ENCODE measurements at regions not wholly inside any gene's neighbourhood (a gene's known extent, or its start where the extent isn't known, plus 50 kb on each side); places are given as distances from the start of the nearest gene placed in this dataset.
A peak's percentile ranks its signal among the peaks of the same experiment; 100 is the strongest.

- H3K4me2 ChIP-seq (ENCODE audit: low read depth, low read length, poor library complexity, severe bottlenecking): no peak overlapping the region
- no peaks in the 10 kb centered on the region for H3K36me3 ChIP-seq (ENCODE audit: insufficient read depth, low read length)
- no peaks in the 10 kb centered on the region for H3K9me2 ChIP-seq (replicated peaks; ENCODE audit: low read depth, low read length)
- H3K4me1 ChIP-seq (ENCODE audit: insufficient read depth, low read length, poor library complexity, severe bottlenecking): no peaks in the 10 kb centered on the region
- H3K27me3 ChIP-seq (ENCODE audit: insufficient read depth, low read length, poor library complexity, severe bottlenecking): no peaks in the 10 kb centered on the region
- no peak overlapping the region for H2AFZ ChIP-seq (ENCODE audit: low read length)
- no peaks in the 10 kb centered on the region for H3K9me3 ChIP-seq (ENCODE audit: insufficient read depth, low read depth, low read length)
- H4K20me1 ChIP-seq (ENCODE audit: insufficient read depth, low read length, poor library complexity, severe bottlenecking): no peaks in the 10 kb centered on the region
- H3K9ac ChIP-seq (ENCODE audit: low read depth, low read length, poor library complexity, severe bottlenecking): no peak overlapping the region
- TF ChIP-seq CTCF (conservative IDR thresholded peaks at IDR 0.05; ENCODE audit: low read length) (no peak), EZH2phosphoT487 (IDR thresholded peaks at IDR 0.05; ENCODE audit: borderline replicate concordance) (no peak)
- no peaks in the 10 kb centered on the region for H3F3A ChIP-seq (ENCODE audit: low read depth)
- no peaks in the 10 kb centered on the region for H3K79me2 ChIP-seq (ENCODE audit: insufficient read depth, low read length)
- H3K4me3 ChIP-seq (ENCODE audit: low read length, poor library complexity, severe bottlenecking): no peak overlapping the region
Observed at GRCh38 chr12:107400686-107401447, 284.7 kb upstream of the PWP1 start.

DNA sequence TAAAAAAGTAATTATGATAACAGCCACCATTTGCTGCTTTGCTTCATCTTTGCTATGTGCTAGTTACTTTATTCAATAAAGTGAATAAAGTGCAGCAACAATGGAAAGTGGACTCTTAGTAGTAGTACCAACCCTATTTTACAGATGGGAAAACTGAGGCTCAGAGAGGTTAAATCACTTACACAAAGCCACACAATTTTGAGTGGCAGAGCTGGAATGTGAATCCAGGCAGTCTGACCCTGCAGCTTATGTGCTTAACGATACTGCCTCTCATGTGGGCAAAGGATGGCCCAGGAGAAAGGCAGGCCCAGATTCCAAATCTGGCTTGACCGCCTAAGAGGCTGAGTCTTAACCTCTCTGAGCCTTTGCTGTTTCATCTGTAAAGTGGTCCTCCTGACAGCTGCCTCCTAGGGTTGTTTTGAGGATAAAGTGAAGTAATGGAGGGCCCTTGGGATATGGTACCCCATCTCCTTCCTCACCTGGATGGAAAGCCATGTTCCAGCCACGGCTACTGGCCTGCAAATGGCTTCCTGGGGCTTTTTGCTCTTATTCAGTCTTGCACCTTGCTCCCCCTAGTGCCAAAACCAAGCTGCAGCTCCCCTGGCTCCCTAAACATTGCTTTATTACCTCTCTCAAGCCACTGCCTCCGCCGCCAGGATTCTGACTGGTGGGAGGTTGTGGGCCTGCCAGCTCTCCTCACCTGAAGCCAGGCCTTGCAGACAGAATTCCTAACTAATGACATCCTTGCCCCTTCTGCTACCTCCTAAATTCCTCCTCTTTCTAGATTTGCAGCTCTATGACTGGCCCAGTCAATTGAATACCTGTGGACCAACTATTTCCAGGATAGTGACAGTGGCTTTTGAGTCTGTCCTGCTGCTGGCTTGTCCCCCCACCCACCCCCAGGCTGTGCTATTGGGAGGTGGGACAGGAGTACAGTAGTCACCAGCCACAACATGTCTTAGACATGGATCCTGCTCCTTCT is 283.3 kb upstream of the PWP1 start:
- Histone ChIP-seq H3F3A (ENCODE audit: low read depth) (no peaks in the 10 kb centered on the region), H3K9me3 (ENCODE audit: insufficient read depth, low read depth, low read length) (no peaks in the 10 kb centered on the region), H4K20me1 (ENCODE audit: insufficient read depth, low read length, poor library complexity, severe bottlenecking) (no peaks in the 10 kb centered on the region), H3K9me2 (replicated peaks; ENCODE audit: low read depth, low read length) (no peaks in the 10 kb centered on the region), H3K79me2 (ENCODE audit: insufficient read depth, low read length) (no peaks in the 10 kb centered on the region), H2AFZ (ENCODE audit: low read length) (peak overlapping the region; percentile 38; the same call in 1 of the 2 replicates), H3K36me3 (ENCODE audit: insufficient read depth, low read length) (no peaks in the 10 kb centered on the region), H3K27me3 (ENCODE audit: insufficient read depth, low read length, poor library complexity, severe bottlenecking) (no peaks in the 10 kb centered on the region), H3K9ac (ENCODE audit: low read depth, low read length, poor library complexity, severe bottlenecking) (no peak overlapping the region), H3K4me2 (ENCODE audit: low read depth, low read length, poor library complexity, severe bottlenecking) (no peak overlapping the region), H3K4me1 (ENCODE audit: insufficient read depth, low read length, poor library complexity, severe bottlenecking) (no peaks in the 10 kb centered on the region), H3K4me3 (ENCODE audit: low read length, poor library complexity, severe bottlenecking) (no peak overlapping the region)
- no peak for TF ChIP-seq EZH2phosphoT487 (IDR thresholded peaks at IDR 0.05; ENCODE audit: borderline replicate concordance)
- TF ChIP-seq CTCF (conservative IDR thresholded peaks at IDR 0.05; ENCODE audit: low read length): peak; percentile 81

DNA sequence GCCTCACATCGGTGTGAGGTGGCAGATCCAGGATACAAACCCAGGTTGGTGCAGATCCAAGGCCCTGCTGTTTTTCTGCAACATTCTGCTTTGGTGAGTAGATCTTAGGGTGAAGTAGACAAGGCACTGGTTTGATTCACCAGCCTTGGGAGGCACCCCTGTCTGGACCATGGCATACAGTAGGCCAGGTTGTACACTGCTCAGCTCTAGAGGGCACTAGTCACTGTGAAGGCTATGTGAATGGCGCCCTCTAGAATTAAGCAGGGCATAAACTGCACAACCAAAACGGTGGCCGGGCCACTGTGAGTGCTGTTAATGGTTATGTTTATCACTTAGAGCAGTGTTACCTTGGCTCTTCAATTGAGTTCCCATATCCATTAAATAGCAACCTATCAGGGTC is 280.6 kb upstream of the PWP1 start:
- Histone ChIP-seq H3K9ac (ENCODE audit: low read depth, low read length, poor library complexity, severe bottlenecking) (no peak overlapping the region), H3K9me3 (ENCODE audit: insufficient read depth, low read depth, low read length) (no peaks in the 10 kb centered on the region), H3F3A (ENCODE audit: low read depth) (no peaks in the 10 kb centered on the region), H3K27me3 (ENCODE audit: insufficient read depth, low read length, poor library complexity, severe bottlenecking) (no peaks in the 10 kb centered on the region), H3K4me2 (ENCODE audit: low read depth, low read length, poor library complexity, severe bottlenecking) (no peak overlapping the region), H3K4me3 (ENCODE audit: low read length, poor library complexity, severe bottlenecking) (no peak overlapping the region), H3K79me2 (ENCODE audit: insufficient read depth, low read length) (no peaks in the 10 kb centered on the region), H4K20me1 (ENCODE audit: insufficient read depth, low read length, poor library complexity, severe bottlenecking) (no peaks in the 10 kb centered on the region), H2AFZ (ENCODE audit: low read length) (no peak overlapping the region), H3K4me1 (ENCODE audit: insufficient read depth, low read length, poor library complexity, severe bottlenecking) (no peaks in the 10 kb centered on the region), H3K36me3 (ENCODE audit: insufficient read depth, low read length) (no peaks in the 10 kb centered on the region), H3K9me2 (replicated peaks; ENCODE audit: low read depth, low read length) (no peaks in the 10 kb centered on the region)
- TF ChIP-seq EZH2phosphoT487 (IDR thresholded peaks at IDR 0.05; ENCODE audit: borderline replicate concordance) (no peak), CTCF (conservative IDR thresholded peaks at IDR 0.05; ENCODE audit: low read length) (peak; percentile 99)
